ENCODE measurements at regions not wholly inside any gene's neighbourhood (a gene's known extent, or its start where the extent isn't known, plus 50 kb on each side); places are given as distances from the start of the nearest gene placed in this dataset.

DNA sequence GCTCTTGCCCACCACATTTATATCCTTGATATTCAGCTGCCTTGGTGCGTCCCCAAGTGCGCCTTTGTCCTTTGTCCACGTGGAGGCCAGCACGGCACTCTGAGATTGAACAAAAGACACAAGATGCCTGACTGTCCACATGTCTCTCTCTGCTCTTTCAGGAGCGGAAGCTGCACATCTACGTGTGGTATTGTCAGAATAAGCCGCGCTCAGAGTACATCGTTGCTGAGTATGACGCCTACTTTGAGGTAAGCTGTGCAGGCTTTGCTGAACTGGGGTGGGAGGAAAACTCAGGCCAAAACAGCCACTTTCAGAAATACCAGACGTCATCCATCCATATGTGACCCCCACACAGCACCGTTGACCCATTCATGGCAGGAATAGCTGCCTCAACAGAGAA, 72.0 kb upstream of the UMPS start:
- no peak for FAIRE-seq
- Histone ChIP-seq H4K20me1 (ENCODE audit: insufficient read depth, low read length) (no peaks in the 10 kb centered on the region), H3K4me1 (ENCODE audit: insufficient read depth, low read length) (peaks cover 24% of the 10 kb centered on the region), H3K4me2 (ENCODE audit: low read depth, low read length) (no peak overlapping the region), H3K79me2 (ENCODE audit: insufficient read depth, low read length) (no peaks in the 10 kb centered on the region), H3K9ac (ENCODE audit: insufficient read depth, low read depth, low read length) (no peak overlapping the region), H2AFZ (ENCODE audit: low read length) (no peak overlapping the region), H3K4me3 (replicated peaks in 1 of 3; ENCODE audit: insufficient read depth in 1 of 3, low read depth in 2 of 3, low read length in 3 of 3) (no peak overlapping the region), H3K27me3 (ENCODE audit: control insufficient read depth in 1 of 2, insufficient read depth in 2 of 2, low read length in 2 of 2) (no peaks in the 10 kb centered on the region), H3K36me3 (replicated peaks in 1 of 2; ENCODE audit: control insufficient read depth in 1 of 2, insufficient read depth in 2 of 2, low read length in 2 of 2) (peaks cover 14 to 52% of the 10 kb centered on the region in 2 experiments), H3K9me3 (ENCODE audit: low read length) (no peaks in the 10 kb centered on the region), H3K27ac (ENCODE audit: extremely low read length, insufficient read depth, low read length) (no peak overlapping the region)
- 98% methylated on average over 12 of the region's 12 CpGs for WGBS (ENCODE audit: low lambda C conversion rate)
- ChIA-PET POLR2A (no interaction called here), CTCF (ENCODE audit: low intra/inter-chr PET ratio, low total read pairs) (no interaction called here)
- DNase-seq (ENCODE audit: low spot score): no peak
- TF ChIP-seq, protein P1, sequence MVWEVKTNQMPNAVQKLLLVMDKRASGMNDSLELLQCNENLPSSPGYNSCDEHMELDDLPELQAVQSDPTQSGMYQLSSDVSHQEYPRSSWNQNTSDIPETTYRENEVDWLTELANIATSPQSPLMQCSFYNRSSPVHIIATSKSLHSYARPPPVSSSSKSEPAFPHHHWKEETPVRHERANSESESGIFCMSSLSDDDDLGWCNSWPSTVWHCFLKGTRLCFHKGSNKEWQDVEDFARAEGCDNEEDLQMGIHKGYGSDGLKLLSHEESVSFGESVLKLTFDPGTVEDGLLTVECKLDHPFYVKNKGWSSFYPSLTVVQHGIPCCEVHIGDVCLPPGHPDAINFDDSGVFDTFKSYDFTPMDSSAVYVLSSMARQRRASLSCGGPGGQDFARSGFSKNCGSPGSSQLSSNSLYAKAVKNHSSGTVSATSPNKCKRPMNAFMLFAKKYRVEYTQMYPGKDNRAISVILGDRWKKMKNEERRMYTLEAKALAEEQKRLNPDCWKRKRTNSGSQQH (CRISPR knock-in tag; IDR thresholded peaks at IDR 0.05; ENCODE audit: low read depth): no peak
- intact Hi-C loops (cut with micrococcal nuclease; ENCODE audit: unreplicated experiment): no loop called here
- no TSS peak for BruUV-seq (replicated peaks)
- in situ Hi-C loops (cut with HindIII; ENCODE audit: extremely low pct_ligation_motif_present, low pct_unique_long_range_greater_than_20kb): no loop called here
- no peak for ATAC-seq

DNA sequence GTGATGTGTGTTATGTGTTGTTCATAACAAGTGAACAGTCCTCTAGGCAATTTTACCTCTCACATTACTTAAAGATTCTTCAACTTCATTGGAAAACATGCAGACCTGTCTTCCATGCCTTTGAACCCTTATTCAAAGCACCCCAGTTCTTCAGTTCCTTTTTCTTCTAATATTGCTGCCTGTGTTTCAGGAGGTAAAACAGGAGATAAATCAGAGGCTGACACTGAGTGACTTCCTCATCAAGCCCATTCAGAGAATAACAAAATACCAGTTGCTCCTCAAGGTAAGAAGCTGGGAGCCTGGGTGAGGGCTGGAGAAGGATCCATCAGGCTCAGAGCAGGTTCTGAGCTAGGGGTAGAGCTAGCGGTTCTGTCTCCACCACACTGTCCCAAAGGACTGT, 71.1 kb upstream of the UMPS start:
- 80% methylated on average over 1 of the region's 1 CpG for WGBS (ENCODE audit: low lambda C conversion rate)
- peaks cover 22% of the 10 kb centered on the region for H3K4me1 ChIP-seq (ENCODE audit: insufficient read depth, low read length)
- no peak overlapping the region for H3K27ac ChIP-seq (ENCODE audit: extremely low read length, insufficient read depth, low read length)
- no peaks in the 10 kb centered on the region for H3K79me2 ChIP-seq (ENCODE audit: insufficient read depth, low read length)
- FAIRE-seq: no peak
- no peaks in the 10 kb centered on the region for H3K9me3 ChIP-seq (ENCODE audit: low read length)
- no peak overlapping the region for H2AFZ ChIP-seq (ENCODE audit: low read length)
- in situ Hi-C loops (cut with HindIII; ENCODE audit: extremely low pct_ligation_motif_present, low pct_unique_long_range_greater_than_20kb): no loop called here
- DNase-seq (ENCODE audit: low spot score): no peak
- no peaks in the 10 kb centered on the region for H4K20me1 ChIP-seq (ENCODE audit: insufficient read depth, low read length)
- CTCF ChIA-PET (ENCODE audit: low intra/inter-chr PET ratio, low total read pairs): no interaction called here
- peak; percentile 25; the same call in 1 of the 3 replicates for ATAC-seq
- H3K4me3 ChIP-seq (replicated peaks in 1 of 3; ENCODE audit: insufficient read depth in 1 of 3, low read depth in 2 of 3, low read length in 3 of 3): no peak overlapping the region
- peaks cover 16 to 52% of the 10 kb centered on the region in 2 experiments for H3K36me3 ChIP-seq (replicated peaks in 1 of 2; ENCODE audit: control insufficient read depth in 1 of 2, insufficient read depth in 2 of 2, low read length in 2 of 2)
- no peak overlapping the region for H3K4me2 ChIP-seq (ENCODE audit: low read depth, low read length)
- BruUV-seq (replicated peaks): no TSS peak
- POLR2A ChIA-PET: no interaction called here
- intact Hi-C loops (cut with micrococcal nuclease; ENCODE audit: unreplicated experiment): no loop called here
- H3K9ac ChIP-seq (ENCODE audit: insufficient read depth, low read depth, low read length): no peak overlapping the region
- no peaks in the 10 kb centered on the region for H3K27me3 ChIP-seq (ENCODE audit: control insufficient read depth in 1 of 2, insufficient read depth in 2 of 2, low read length in 2 of 2)
- TF ChIP-seq, protein P2, sequence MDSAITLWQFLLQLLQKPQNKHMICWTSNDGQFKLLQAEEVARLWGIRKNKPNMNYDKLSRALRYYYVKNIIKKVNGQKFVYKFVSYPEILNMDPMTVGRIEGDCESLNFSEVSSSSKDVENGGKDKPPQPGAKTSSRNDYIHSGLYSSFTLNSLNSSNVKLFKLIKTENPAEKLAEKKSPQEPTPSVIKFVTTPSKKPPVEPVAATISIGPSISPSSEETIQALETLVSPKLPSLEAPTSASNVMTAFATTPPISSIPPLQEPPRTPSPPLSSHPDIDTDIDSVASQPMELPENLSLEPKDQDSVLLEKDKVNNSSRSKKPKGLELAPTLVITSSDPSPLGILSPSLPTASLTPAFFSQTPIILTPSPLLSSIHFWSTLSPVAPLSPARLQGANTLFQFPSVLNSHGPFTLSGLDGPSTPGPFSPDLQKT (CRISPR knock-in tag; IDR thresholded peaks at IDR 0.05; ENCODE audit: borderline replicate concordance): no peak
- no peak for TF ChIP-seq ZNF629 (CRISPR knock-in tag; conservative IDR thresholded peaks at IDR 0.05)
- no peak for TF ChIP-seq HDAC2 (CRISPR knock-in tag; IDR thresholded peaks at IDR 0.05)
- no peak for TF ChIP-seq ZNF775 (CRISPR knock-in tag; IDR thresholded peaks at IDR 0.05; ENCODE audit: borderline replicate concordance)
- no peak for TF ChIP-seq SATB2 (CRISPR knock-in tag; IDR thresholded peaks at IDR 0.05)
- TF ChIP-seq ZNF34 (CRISPR knock-in tag; IDR thresholded peaks at IDR 0.05; ENCODE audit: borderline replicate concordance): no peak

Data from HepG2 (cell line).